DMS 273 (cell line): ENCODE measurements at regions not wholly inside any gene's neighbourhood (a gene's known extent, or its start where the extent isn't known, plus 50 kb on each side); places are given as distances from the start of the nearest gene placed in this dataset.
"Not testable (repeated sequence)": the region's sequence is repeated elsewhere in the genome, so short reads cannot be mapped to it uniquely, and the experiment has no call there.

Source experiments
- DNase-seq: peaks from one replicate; lab custom pipeline; 2025; ENCODE audit not compliant: unreplicated experiment; lab: John Stamatoyannopoulos, UW

- DNase-seq: no peak
These were observed 53.1 kb downstream of the GGTLC2 start for GRCh38 chr22:22697377-22698117.

GRCh38 chr22:22698263-22698750 is 53.9 kb downstream of the GGTLC2 start:
- no peak for DNase-seq

GRCh38 chr22:22700631-22701030 is 56.2 kb downstream of the GGTLC2 start:
- no peak for DNase-seq

- DNase-seq: not testable (repeated sequence)
These were observed 57.1 kb downstream of the GGTLC2 start for GRCh38 chr22:22701557-22701956.

- DNase-seq: no peak
These were observed 58.1 kb downstream of the GGTLC2 start for GRCh38 chr22:22702237-22703202.

- DNase-seq: no peak
These were observed 58.8 kb downstream of the GGTLC2 start for GRCh38 chr22:22703203-22703570.

- DNase-seq: no peak
These were observed 59.3 kb downstream of the GGTLC2 start for GRCh38 chr22:22703715-22704114.

GRCh38 chr22:22704156-22704946 is 59.9 kb downstream of the GGTLC2 start:
- no peak for DNase-seq

GRCh38 chr22:22705328-22706100 is 61.1 kb downstream of the GGTLC2 start:
- no peak for DNase-seq

GRCh38 chr22:22706253-22706915 is 62.0 kb downstream of the GGTLC2 start:
- no peak for DNase-seq

GRCh38 chr22:22709719-22710445 is 65.5 kb downstream of the GGTLC2 start:
- peak; percentile 38 for DNase-seq

- peak; percentile 46 for DNase-seq
These were observed 66.5 kb downstream of the GGTLC2 start for GRCh38 chr22:22710719-22711531.

- no peak for DNase-seq
These were observed 67.1 kb downstream of the GGTLC2 start for GRCh38 chr22:22711532-22711913.

- DNase-seq: no peak
These were observed 67.8 kb downstream of the GGTLC2 start for GRCh38 chr22:22712092-22712658.

- DNase-seq: no peak
These were observed 68.4 kb downstream of the GGTLC2 start for GRCh38 chr22:22712666-22713365.

- no peak for DNase-seq
These were observed 69.0 kb downstream of the GGTLC2 start for GRCh38 chr22:22713416-22713815.

- no peak for DNase-seq
These were observed 70.4 kb downstream of the GGTLC2 start for GRCh38 chr22:22714600-22715335.
